ENCODE measurements at regions not wholly inside any gene's neighbourhood (a gene's known extent, or its start where the extent isn't known, plus 50 kb on each side); places are given as distances from the start of the nearest gene placed in this dataset.

DNA sequence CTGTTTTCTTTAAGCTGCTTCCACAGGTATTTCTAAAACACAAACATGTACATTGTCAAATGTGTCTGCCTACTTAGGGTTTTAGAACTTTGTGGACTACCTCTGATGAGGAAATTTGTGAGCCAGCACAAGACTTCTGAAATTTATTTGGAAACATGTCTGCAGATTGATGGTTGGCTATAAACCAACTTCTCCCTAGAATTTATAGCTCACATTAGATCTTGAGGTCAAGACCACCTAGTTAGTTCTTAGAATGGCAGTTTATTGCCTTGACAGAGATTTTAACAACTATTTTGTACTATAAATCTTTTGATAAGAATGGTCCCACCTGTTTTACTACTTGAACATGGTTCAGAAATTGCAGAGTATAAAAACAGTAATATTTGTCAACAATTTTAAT lies 72.7 kb upstream of the AADAT start:
- DNase-seq (ENCODE audit: low read depth), result no peak
- no peak overlapping the region for H3K4me3 ChIP-seq (ENCODE audit: low read depth, low read length)
- TF ChIP-seq, protein P1, sequence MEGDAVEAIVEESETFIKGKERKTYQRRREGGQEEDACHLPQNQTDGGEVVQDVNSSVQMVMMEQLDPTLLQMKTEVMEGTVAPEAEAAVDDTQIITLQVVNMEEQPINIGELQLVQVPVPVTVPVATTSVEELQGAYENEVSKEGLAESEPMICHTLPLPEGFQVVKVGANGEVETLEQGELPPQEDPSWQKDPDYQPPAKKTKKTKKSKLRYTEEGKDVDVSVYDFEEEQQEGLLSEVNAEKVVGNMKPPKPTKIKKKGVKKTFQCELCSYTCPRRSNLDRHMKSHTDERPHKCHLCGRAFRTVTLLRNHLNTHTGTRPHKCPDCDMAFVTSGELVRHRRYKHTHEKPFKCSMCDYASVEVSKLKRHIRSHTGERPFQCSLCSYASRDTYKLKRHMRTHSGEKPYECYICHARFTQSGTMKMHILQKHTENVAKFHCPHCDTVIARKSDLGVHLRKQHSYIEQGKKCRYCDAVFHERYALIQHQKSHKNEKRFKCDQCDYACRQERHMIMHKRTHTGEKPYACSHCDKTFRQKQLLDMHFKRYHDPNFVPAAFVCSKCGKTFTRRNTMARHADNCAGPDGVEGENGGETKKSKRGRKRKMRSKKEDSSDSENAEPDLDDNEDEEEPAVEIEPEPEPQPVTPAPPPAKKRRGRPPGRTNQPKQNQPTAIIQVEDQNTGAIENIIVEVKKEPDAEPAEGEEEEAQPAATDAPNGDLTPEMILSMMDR (conservative IDR thresholded peaks at IDR 0.05; ENCODE audit: low read depth, low read length), result no peak

DNA sequence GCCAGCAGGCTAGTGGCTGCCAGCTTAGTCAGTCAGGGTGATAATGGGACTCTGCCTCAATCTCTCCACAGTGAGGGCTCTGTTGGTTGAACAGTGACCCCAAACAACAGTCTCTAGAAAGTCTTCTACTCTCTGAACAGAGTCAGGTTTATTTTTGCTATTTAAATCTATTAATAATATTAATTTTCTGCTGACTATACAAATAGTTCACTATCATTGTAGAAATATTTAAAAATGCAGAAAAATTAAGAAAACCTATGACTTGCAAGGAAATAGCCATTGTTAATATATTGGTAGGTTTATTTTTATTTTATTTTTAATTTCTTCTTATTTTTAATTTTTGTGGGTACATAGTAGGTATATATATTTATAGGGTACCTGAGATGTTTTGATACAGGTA lies 67.9 kb upstream of the AADAT start:
- TF ChIP-seq, protein P1 (conservative IDR thresholded peaks at IDR 0.05; ENCODE audit: low read depth, low read length), result no peak
- no peak for DNase-seq (ENCODE audit: low read depth)
- no peak overlapping the region for H3K4me3 ChIP-seq (ENCODE audit: low read depth, low read length)

DNA sequence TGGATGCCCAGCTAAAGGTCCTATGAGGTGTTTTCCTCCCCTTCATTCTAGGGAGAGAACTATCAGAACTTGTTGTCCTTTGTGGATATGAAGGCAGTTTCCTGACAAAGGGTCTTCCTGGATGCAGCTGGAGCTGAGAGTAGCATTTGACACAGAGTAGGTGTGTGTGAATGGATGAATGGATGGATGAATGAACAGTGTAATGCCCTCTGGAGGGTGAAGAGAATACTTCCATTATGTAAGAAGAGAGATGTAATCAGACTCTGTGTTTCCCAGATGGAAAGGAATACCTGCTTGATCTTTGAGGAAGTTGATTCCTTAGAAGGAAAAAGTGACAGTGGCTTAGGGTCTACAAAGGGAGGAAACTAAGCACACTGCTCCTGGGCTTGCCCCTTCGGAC lies 55.4 kb upstream of the AADAT start:
- TF ChIP-seq, protein P1 (conservative IDR thresholded peaks at IDR 0.05; ENCODE audit: low read depth, low read length), result no peak
- DNase-seq (ENCODE audit: low read depth), result no peak
- H3K4me3 ChIP-seq (ENCODE audit: low read depth, low read length), result no peak overlapping the region

DNA sequence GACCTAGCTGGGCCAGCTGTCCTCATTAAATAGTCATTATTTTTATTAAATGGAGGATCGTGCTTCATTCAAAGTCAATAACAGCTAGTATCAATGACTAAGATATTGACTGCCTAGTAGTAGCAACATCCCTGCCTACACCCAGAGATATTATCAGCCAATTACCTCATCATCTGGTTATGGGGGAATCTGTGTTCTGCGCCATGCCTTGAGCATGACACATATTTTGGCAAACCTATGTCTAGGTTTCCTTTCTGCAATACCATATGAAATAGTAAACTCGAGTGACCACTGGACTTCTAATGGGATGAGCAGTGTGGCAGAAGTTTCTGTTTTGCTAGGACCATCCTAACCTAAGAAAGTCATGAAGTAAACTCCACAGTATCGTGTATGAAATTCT lies 50.0 kb upstream of the AADAT start:
- DNase-seq (ENCODE audit: low read depth), result peak; percentile 55
- no peak overlapping the region for H3K4me3 ChIP-seq (ENCODE audit: low read depth, low read length)
- TF ChIP-seq, protein P1 (conservative IDR thresholded peaks at IDR 0.05; ENCODE audit: low read depth, low read length), result no peak
